Right atrium auricular region (tissue), 2 donors: ENCODE measurements at regions not wholly inside any gene's neighbourhood (a gene's known extent, or its start where the extent isn't known, plus 50 kb on each side); places are given as distances from the start of the nearest gene placed in this dataset.

Source experiments
- DNase-seq: peaks from one replicate; pipeline ENCODE4 v3.0.0-alpha.2; 2019; ENCODE audit warnings: low spot score
- H3K27ac ChIP-seq, 2 donors: fragments of 200-600 bp; sonication (generic); 1 replicate in 1 of 2; 2 replicates in 1 of 2; pipeline ENCODE4 v1.5.1; 2016 to 2019
- H3K27me3 ChIP-seq, 2 donors: fragments of 200-600 bp; sonication (generic); one replicate each; pipeline versions ENCODE4 v1.5.1 to v1.6.0; 2017 to 2019
- H3K36me3 ChIP-seq: fragments of 200-600 bp; sonication (generic); one replicate; pipeline ENCODE4 v1.5.1; 2016
- H3K4me1 ChIP-seq, 2 donors: fragments of 200-600 bp; sonication (generic); one replicate each; pipeline versions ENCODE4 v1.5.1 to v1.6.0; 2017 to 2019
- H3K4me3 ChIP-seq, 2 donors: fragments of 200-600 bp; sonication (generic); 1 replicate in 1 of 2; 2 replicates in 1 of 2; pipeline ENCODE4 v1.5.1; 2017 to 2019; ENCODE audit warnings: mild to moderate bottlenecking in 1 of 2, moderate library complexity in 1 of 2
- H3K9me3 ChIP-seq, 2 donors: fragments of 200-600 bp; sonication (generic); one replicate each; pipeline ENCODE4 v1.5.1; 2019
- CTCF ChIP-seq, 2 donors: fragments of 200-600 bp; sonication (generic); IDR thresholded peaks; one replicate each; pipeline ENCODE4 v1.5.1; 2019; ENCODE audit warnings: antibody characterized with exemption in 2 of 2

- no peaks in the 10 kb centered on the region for H3K36me3 ChIP-seq
- H3K4me1 ChIP-seq, result no peaks in the 10 kb centered on the region
- no peaks in the 10 kb centered on the region for H3K27me3 ChIP-seq
- no peak overlapping the region for H3K4me3 ChIP-seq
- no peak for TF ChIP-seq CTCF (IDR thresholded peaks at IDR 0.05)
- DNase-seq, result no peak
- no peaks in the 10 kb centered on the region for H3K9me3 ChIP-seq
- H3K27ac ChIP-seq, result no peak overlapping the region
These were observed 955.6 kb downstream of the PCDH17 start for GRCh38 chr13:58587183-58587582.

GRCh38 chr13:58592052-58592451 is 960.5 kb downstream of the PCDH17 start:
- Histone ChIP-seq H3K4me3 (no peak overlapping the region), H3K9me3 (no peaks in the 10 kb centered on the region), H3K27me3 (no peaks in the 10 kb centered on the region), H3K36me3 (no peaks in the 10 kb centered on the region), H3K4me1 (no peaks in the 10 kb centered on the region), H3K27ac (no peak overlapping the region)
- TF ChIP-seq CTCF (IDR thresholded peaks at IDR 0.05), result no peak
- DNase-seq, result no peak

GRCh38 chr13:58592786-58593185 is 961.2 kb downstream of the PCDH17 start:
- no peak overlapping the region for H3K27ac ChIP-seq
- H3K36me3 ChIP-seq, result no peaks in the 10 kb centered on the region
- no peak for TF ChIP-seq CTCF (IDR thresholded peaks at IDR 0.05)
- no peaks in the 10 kb centered on the region for H3K9me3 ChIP-seq
- DNase-seq, result no peak
- no peak overlapping the region for H3K4me3 ChIP-seq
- no peaks in the 10 kb centered on the region for H3K27me3 ChIP-seq
- no peaks in the 10 kb centered on the region for H3K4me1 ChIP-seq

- DNase-seq, result no peak
- no peak overlapping the region for H3K27ac ChIP-seq
- H3K4me3 ChIP-seq, result no peak overlapping the region
- no peaks in the 10 kb centered on the region for H3K36me3 ChIP-seq
- no peaks in the 10 kb centered on the region for H3K9me3 ChIP-seq
- no peak for TF ChIP-seq CTCF (IDR thresholded peaks at IDR 0.05)
- H3K27me3 ChIP-seq, result no peaks in the 10 kb centered on the region
- H3K4me1 ChIP-seq, result no peaks in the 10 kb centered on the region
These were observed 963.4 kb downstream of the PCDH17 start for GRCh38 chr13:58594747-58595600.

GRCh38 chr13:58597552-58597951 is 966.0 kb downstream of the PCDH17 start:
- H3K9me3 ChIP-seq, result no peaks in the 10 kb centered on the region
- H3K4me1 ChIP-seq, result no peaks in the 10 kb centered on the region
- H3K4me3 ChIP-seq, result no peak overlapping the region
- no peak for DNase-seq
- no peak for TF ChIP-seq CTCF (IDR thresholded peaks at IDR 0.05)
- no peaks in the 10 kb centered on the region for H3K36me3 ChIP-seq
- no peaks in the 10 kb centered on the region for H3K27me3 ChIP-seq
- no peak overlapping the region for H3K27ac ChIP-seq

- TF ChIP-seq CTCF (IDR thresholded peaks at IDR 0.05), result no peak
- H3K4me1 ChIP-seq, result no peaks in the 10 kb centered on the region
- DNase-seq, result no peak
- H3K36me3 ChIP-seq, result no peaks in the 10 kb centered on the region
- no peak overlapping the region for H3K4me3 ChIP-seq
- no peaks in the 10 kb centered on the region for H3K27me3 ChIP-seq
- H3K27ac ChIP-seq, result no peak overlapping the region
- no peaks in the 10 kb centered on the region for H3K9me3 ChIP-seq
These were observed 966.7 kb downstream of the PCDH17 start for GRCh38 chr13:58598241-58598640.
